T47D (cell line): ENCODE measurements at regions not wholly inside any gene's neighbourhood (a gene's known extent, or its start where the extent isn't known, plus 50 kb on each side); places are given as distances from the start of the nearest gene placed in this dataset.
A peak's percentile ranks its signal among the peaks of the same experiment; 100 is the strongest.

ENCODE experiments used
- DNase-seq, 2 experiments: peaks; one replicate each; pipeline versions ENCODE4 v3.0.0 to v3.0.0-alpha.2; 2011 to 2012; ENCODE audit warnings: low read depth in 1 of 2, low spot score in 1 of 2
- JUND ChIP-seq: IDR thresholded peaks from 2 replicates; pipeline ENCODE4 v1.6.1; 2012; ENCODE audit warnings: low read depth
- in situ Hi-C: cut with HindIII; loops from 2 replicates; pipeline ENCODE4 v1.10.0; 2016; ENCODE audit warnings: low sequenced_read_pairs, low pct_unique_long_range_greater_than_20kb

GRCh38 chr20:60219231-60219630 lies 261.0 kb downstream of the CDH26 start:
- in situ Hi-C loops, result no loop called here
- no peak for DNase-seq
- no peak for TF ChIP-seq JUND

DNA sequence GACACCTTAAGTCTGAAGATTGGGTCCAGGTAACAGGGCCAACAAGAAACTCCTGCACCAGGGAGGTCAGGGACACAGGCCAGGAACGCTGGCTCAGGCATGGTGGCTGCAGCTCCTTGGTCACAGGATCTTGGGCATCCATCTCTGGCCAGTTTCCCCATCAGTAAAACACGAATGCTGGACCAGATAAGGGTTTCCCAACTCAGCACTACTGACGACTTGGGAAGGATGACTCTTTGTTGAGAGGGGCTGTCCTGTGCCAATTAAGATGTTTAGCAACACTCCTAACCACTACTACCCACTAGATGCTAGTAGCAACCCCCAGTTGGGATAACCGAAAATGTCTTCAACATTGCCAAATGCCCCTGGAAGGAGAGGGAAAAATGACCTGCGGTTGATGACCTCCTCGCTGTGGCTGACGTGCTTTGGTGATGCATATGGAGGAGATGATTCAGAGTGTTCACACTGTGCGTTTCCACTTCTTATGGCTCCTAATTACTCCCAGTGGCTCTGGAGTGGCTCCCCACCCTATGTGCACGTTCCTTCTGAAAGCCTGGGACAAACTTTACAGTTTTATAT lies 261.9 kb downstream of the CDH26 start:
- no peak for TF ChIP-seq JUND
- DNase-seq, result no peak
- in situ Hi-C loops, result no loop called here

DNA sequence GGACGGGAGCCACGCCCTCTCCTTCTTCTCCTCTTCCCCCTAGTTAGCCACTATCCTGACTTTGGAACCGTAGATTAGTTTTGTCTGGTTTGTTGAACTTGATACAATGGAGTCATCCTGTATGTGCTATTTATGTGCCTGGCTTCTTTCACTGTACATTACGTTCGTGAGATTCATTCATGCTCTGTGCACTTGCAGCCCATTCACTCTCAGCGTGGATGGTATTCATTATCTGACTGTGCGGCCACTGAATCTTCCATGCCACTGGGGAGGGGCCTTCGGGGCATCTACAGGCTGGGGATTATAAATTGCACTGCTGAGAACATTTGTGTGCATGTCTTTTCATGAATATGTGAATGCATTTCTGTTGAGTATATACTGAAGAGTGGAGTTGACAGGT lies 262.5 kb downstream of the CDH26 start:
- no peak for TF ChIP-seq JUND
- DNase-seq, result no peak
- in situ Hi-C loops, result no loop called here

- TF ChIP-seq JUND, result no peak
- in situ Hi-C loops, result no loop called here
- DNase-seq, result no peak
Observed at GRCh38 chr20:60221593-60221992, 263.4 kb downstream of the CDH26 start.

- DNase-seq, result no peak
- in situ Hi-C loops, result no loop called here
Observed at GRCh38 chr20:60222497-60222896, 264.3 kb downstream of the CDH26 start.

GRCh38 chr20:60223174-60223573 lies 265.0 kb downstream of the CDH26 start:
- DNase-seq, result no peak
- in situ Hi-C loops, result no loop called here
- no peak for TF ChIP-seq JUND

More at GRCh38 chr20:60222497-60222896, 264.3 kb downstream of the CDH26 start:
- no peak for TF ChIP-seq JUND

- in situ Hi-C loops, result no loop called here
Observed at GRCh38 chr20:60224914-60225313, 266.7 kb downstream of the CDH26 start.

GRCh38 chr20:60228255-60228654 lies 270.0 kb downstream of the CDH26 start:
- TF ChIP-seq JUND, result no peak
- in situ Hi-C loops, result no loop called here
- peak in 1 of 2 experiments; percentile 12 for DNase-seq

More at GRCh38 chr20:60224914-60225313, 266.7 kb downstream of the CDH26 start:
- TF ChIP-seq JUND, result no peak
- DNase-seq, result peak in 1 of 2 experiments; percentile 57

GRCh38 chr20:60232380-60232779 lies 274.2 kb downstream of the CDH26 start:
- TF ChIP-seq JUND, result no peak
- in situ Hi-C loops, result no loop called here
- DNase-seq, result no peak

DNA sequence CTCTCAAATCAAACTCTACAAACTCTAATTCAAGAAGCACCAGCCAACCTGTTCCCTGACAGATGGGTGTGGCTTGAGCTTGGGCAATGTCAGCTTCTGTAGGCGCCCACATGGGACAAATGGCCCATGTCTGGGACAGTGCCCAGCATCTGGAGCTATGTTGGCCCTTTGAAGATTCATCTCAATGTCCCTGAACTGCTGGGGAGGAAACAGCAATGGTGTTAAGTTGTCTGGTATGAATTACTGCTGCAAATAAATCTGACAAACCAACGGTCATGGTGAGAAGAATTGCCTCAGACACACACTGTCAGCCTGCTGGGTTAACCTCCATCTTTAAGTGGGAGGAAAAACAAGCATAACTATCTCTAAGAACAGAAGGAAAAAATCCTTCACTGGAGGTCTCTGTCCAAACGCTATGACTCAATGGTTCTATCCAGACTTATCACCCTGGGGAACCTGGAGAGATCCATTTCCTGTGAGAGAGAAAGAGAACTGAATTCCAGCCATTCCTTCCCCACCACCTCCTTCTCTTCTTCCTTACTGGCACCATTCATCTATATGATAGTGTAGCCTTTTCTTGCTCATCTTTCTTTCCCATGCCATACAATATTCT lies 274.9 kb downstream of the CDH26 start:
- in situ Hi-C loops, result no loop called here
- TF ChIP-seq JUND, result no peak
- no peak for DNase-seq

GRCh38 chr20:60236613-60237012 lies 278.4 kb downstream of the CDH26 start:
- no peak for DNase-seq
- TF ChIP-seq JUND, result no peak
- in situ Hi-C loops, result no loop called here

DNA sequence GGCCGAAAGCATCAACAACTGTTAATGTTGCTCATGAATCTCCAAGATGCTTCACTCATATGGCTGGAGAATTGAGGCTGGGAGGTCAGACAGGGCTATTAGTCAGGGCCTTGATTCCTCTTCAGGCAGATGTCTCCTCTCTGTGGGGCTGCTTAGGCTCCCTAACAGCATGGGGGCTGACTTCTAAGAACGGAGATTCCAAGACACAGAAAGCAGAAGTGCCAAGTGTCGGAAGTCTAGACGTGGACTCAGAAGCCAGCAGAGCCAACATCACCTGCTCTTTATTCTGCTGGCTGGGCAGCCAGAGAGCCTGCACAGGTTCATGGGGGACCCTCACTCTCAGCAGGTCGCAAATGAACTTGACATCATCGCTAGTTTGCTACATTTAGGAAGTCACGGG lies 279.8 kb downstream of the CDH26 start:
- no peak for TF ChIP-seq JUND
- no peak for DNase-seq
- in situ Hi-C loops, result no loop called here

- no peak for TF ChIP-seq JUND
- in situ Hi-C loops, result no loop called here
- DNase-seq, result no peak
Observed at GRCh38 chr20:60238992-60239660, 280.9 kb downstream of the CDH26 start.

DNA sequence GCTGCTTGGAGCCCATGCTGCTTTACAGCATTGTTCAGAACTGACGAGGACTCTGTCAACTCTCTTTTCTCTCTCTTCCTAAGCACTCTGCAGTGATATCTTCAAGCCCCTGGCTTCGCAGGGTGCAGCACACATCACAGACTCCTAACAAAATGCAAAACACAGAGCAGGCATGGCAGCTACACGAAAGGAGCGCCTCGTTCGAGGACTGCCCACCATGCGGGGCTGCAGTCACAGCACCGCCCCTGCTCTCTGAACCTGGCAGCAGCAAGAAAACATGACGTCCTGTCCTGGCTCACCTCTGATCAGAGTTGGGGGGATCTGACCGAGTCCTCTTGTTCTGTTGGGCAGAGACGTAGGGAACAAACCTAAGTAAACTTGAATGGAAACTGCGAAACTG lies 281.7 kb downstream of the CDH26 start:
- no peak for DNase-seq
- TF ChIP-seq JUND, result no peak
- in situ Hi-C loops, result no loop called here
